ENCODE measurements at regions not wholly inside any gene's neighbourhood (a gene's known extent, or its start where the extent isn't known, plus 50 kb on each side); places are given as distances from the start of the nearest gene placed in this dataset.
A peak's percentile ranks its signal among the peaks of the same experiment; 100 is the strongest.

DNA sequence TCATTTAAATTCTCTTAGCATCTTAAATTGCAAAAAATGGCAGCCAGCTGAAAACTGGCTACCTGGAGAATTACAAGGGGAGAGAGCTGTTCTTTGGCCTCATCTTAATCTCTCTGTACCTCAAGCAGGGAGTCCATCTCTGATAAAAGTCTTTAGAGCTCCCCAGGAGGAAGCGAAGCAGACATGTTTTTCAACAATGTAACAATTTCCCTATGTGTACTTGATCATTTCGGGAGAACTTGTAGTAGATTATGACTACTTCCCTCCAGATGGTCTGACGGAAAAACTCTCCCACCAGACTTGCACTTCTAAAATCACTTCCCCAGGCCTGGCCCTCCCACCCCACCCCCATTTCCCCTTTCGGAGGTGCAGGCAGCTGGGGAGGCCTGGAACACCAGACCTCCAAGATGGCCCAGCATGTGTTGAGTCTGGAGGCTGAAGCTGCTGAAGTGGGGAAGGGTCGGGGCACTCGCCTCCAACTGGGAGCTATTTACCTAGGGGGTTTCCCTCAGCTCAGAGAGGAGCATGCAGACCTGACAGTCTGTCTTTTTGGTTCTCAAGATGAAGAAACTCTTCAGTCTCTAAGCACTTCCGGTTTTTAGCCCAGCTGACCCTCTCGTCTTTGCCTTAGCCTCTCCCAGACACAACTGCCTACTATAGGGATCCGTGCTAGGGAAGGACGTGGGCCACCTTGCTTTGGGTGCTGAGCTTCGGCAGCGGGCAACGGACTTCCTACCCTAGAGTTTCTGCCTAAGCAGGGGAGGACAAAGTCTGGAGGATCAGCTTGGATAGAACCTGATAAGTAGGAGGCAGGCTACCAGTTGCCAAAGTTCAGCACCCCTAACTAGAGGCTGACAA is 164.0 kb upstream of the TBL1XR1 start:
- TF ChIP-seq ZNF565 (CRISPR knock-in tag; conservative IDR thresholded peaks at IDR 0.05; ENCODE audit: low read depth) = no peak
- TF ChIP-seq SNAI2 (CRISPR knock-in tag; IDR thresholded peaks at IDR 0.05) = peak; percentile 21; the same call in 1 of the 2 replicates
- ATAC-seq = no peak

DNA sequence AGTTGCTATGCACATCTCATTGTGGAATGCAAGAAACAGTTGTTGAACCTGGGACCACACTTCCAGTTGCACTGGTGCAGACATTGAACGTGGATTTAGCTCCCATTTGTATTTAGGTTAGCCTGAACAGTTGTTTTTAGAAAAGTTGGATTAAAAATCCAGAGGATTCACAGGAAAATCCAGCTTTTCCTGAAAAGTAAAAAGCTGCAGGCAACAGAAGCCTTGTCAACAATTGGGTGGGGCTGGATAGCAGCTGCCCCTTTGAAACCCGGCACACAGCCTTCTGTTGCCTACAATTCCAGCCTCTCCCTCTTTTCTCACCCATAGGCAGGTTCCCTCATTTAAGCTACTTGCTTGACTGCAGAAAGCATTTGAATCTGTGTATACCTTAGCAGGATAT is 165.3 kb upstream of the TBL1XR1 start:
- ATAC-seq = no peak
- TF ChIP-seq ZC3H10 (CRISPR knock-in tag; IDR thresholded peaks at IDR 0.05) (no peak), RARB (CRISPR knock-in tag; IDR thresholded peaks at IDR 0.05) (no peak), GLIS3 (CRISPR knock-in tag; IDR thresholded peaks at IDR 0.05) (no peak), ZFP3 (CRISPR knock-in tag; IDR thresholded peaks at IDR 0.05) (no peak), BACH2 (CRISPR knock-in tag; IDR thresholded peaks at IDR 0.05; ENCODE audit: borderline replicate concordance) (no peak), ZNF70 (CRISPR knock-in tag; IDR thresholded peaks at IDR 0.05) (no peak), CSDC2 (CRISPR knock-in tag; IDR thresholded peaks at IDR 0.05) (no peak), ISL1 (CRISPR knock-in tag; IDR thresholded peaks at IDR 0.05) (no peak), OSR1 (CRISPR knock-in tag; IDR thresholded peaks at IDR 0.05) (no peak), PPARA (CRISPR knock-in tag; IDR thresholded peaks at IDR 0.05; ENCODE audit: borderline replicate concordance) (no peak), TOX (CRISPR knock-in tag; IDR thresholded peaks at IDR 0.05; ENCODE audit: borderline replicate concordance) (no peak), ARNTL (CRISPR knock-in tag; IDR thresholded peaks at IDR 0.05; ENCODE audit: borderline replicate concordance, low read depth) (no peak), ZNF8 (CRISPR knock-in tag; IDR thresholded peaks at IDR 0.05) (no peak), SNAI2 (CRISPR knock-in tag; IDR thresholded peaks at IDR 0.05) (no peak), ESRRG (CRISPR knock-in tag; IDR thresholded peaks at IDR 0.05) (no peak), ZFP30 (CRISPR knock-in tag; IDR thresholded peaks at IDR 0.05) (no peak)
- TF ChIP-seq, protein P1, sequence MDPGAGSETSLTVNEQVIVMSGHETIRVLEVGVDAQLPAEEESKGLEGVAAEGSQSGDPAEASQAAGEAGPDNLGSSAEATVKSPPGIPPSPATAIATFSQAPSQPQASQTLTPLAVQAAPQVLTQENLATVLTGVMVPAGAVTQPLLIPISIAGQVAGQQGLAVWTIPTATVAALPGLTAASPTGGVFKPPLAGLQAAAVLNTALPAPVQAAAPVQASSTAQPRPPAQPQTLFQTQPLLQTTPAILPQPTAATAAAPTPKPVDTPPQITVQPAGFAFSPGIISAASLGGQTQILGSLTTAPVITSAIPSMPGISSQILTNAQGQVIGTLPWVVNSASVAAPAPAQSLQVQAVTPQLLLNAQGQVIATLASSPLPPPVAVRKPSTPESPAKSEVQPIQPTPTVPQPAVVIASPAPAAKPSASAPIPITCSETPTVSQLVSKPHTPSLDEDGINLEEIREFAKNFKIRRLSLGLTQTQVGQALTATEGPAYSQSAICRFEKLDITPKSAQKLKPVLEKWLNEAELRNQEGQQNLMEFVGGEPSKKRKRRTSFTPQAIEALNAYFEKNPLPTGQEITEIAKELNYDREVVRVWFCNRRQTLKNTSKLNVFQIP (CRISPR knock-in tag; IDR thresholded peaks at IDR 0.05; ENCODE audit: borderline replicate concordance, low read depth) = no peak
- TF ChIP-seq, protein P2, sequence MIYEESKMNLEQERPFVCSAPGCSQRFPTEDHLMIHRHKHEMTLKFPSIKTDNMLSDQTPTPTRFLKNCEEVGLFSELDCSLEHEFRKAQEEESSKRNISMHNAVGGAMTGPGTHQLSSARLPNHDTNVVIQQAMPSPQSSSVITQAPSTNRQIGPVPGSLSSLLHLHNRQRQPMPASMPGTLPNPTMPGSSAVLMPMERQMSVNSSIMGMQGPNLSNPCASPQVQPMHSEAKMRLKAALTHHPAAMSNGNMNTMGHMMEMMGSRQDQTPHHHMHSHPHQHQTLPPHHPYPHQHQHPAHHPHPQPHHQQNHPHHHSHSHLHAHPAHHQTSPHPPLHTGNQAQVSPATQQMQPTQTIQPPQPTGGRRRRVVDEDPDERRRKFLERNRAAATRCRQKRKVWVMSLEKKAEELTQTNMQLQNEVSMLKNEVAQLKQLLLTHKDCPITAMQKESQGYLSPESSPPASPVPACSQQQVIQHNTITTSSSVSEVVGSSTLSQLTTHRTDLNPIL (CRISPR knock-in tag; IDR thresholded peaks at IDR 0.05; ENCODE audit: low read depth) = no peak
- TF ChIP-seq, protein P3, sequence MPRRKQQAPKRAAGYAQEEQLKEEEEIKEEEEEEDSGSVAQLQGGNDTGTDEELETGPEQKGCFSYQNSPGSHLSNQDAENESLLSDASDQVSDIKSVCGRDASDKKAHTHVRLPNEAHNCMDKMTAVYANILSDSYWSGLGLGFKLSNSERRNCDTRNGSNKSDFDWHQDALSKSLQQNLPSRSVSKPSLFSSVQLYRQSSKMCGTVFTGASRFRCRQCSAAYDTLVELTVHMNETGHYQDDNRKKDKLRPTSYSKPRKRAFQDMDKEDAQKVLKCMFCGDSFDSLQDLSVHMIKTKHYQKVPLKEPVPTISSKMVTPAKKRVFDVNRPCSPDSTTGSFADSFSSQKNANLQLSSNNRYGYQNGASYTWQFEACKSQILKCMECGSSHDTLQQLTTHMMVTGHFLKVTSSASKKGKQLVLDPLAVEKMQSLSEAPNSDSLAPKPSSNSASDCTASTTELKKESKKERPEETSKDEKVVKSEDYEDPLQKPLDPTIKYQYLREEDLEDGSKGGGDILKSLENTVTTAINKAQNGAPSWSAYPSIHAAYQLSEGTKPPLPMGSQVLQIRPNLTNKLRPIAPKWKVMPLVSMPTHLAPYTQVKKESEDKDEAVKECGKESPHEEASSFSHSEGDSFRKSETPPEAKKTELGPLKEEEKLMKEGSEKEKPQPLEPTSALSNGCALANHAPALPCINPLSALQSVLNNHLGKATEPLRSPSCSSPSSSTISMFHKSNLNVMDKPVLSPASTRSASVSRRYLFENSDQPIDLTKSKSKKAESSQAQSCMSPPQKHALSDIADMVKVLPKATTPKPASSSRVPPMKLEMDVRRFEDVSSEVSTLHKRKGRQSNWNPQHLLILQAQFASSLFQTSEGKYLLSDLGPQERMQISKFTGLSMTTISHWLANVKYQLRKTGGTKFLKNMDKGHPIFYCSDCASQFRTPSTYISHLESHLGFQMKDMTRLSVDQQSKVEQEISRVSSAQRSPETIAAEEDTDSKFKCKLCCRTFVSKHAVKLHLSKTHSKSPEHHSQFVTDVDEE (CRISPR knock-in tag; IDR thresholded peaks at IDR 0.05) = no peak
- TF ChIP-seq, protein P4, sequence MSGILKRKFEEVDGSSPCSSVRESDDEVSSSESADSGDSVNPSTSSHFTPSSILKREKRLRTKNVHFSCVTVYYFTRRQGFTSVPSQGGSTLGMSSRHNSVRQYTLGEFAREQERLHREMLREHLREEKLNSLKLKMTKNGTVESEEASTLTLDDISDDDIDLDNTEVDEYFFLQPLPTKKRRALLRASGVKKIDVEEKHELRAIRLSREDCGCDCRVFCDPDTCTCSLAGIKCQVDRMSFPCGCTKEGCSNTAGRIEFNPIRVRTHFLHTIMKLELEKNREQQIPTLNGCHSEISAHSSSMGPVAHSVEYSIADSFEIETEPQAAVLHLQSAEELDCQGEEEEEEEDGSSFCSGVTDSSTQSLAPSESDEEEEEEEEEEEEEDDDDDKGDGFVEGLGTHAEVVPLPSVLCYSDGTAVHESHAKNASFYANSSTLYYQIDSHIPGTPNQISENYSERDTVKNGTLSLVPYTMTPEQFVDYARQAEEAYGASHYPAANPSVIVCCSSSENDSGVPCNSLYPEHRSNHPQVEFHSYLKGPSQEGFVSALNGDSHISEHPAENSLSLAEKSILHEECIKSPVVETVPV (CRISPR knock-in tag; IDR thresholded peaks at IDR 0.05) = no peak

DNA sequence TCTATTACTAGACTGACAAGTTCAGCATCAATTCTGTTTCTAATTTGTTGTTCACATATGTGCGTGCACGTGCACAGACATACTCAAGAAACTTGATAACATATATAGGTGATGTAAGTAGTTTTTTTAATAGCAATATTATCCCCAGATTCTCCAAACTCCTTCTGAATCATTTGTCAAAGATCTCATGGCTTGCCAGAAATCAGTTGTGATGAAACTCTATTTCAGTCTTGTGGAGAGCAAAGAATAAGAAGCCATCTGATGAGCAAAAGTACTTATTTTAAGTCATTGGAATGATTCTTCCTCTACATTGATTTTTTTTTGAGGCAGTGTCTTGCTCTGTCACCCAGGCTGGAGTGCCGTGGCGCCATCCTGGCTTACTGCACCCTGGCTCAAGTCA is 167.0 kb upstream of the TBL1XR1 start:
- no peak for ATAC-seq
- TF ChIP-seq ESRRG (CRISPR knock-in tag; IDR thresholded peaks at IDR 0.05) (no peak), ZNF565 (CRISPR knock-in tag; conservative IDR thresholded peaks at IDR 0.05; ENCODE audit: low read depth) (no peak), PPARA (CRISPR knock-in tag; IDR thresholded peaks at IDR 0.05; ENCODE audit: borderline replicate concordance) (no peak), ZNF70 (CRISPR knock-in tag; IDR thresholded peaks at IDR 0.05) (no peak), ZFP30 (CRISPR knock-in tag; IDR thresholded peaks at IDR 0.05) (no peak)
- TF ChIP-seq, protein P1 (CRISPR knock-in tag; IDR thresholded peaks at IDR 0.05; ENCODE audit: borderline replicate concordance, low read depth) = no peak
- TF ChIP-seq, protein P5, sequence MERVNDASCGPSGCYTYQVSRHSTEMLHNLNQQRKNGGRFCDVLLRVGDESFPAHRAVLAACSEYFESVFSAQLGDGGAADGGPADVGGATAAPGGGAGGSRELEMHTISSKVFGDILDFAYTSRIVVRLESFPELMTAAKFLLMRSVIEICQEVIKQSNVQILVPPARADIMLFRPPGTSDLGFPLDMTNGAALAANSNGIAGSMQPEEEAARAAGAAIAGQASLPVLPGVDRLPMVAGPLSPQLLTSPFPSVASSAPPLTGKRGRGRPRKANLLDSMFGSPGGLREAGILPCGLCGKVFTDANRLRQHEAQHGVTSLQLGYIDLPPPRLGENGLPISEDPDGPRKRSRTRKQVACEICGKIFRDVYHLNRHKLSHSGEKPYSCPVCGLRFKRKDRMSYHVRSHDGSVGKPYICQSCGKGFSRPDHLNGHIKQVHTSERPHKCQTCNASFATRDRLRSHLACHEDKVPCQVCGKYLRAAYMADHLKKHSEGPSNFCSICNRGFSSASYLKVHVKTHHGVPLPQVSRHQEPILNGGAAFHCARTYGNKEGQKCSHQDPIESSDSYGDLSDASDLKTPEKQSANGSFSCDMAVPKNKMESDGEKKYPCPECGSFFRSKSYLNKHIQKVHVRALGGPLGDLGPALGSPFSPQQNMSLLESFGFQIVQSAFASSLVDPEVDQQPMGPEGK (CRISPR knock-in tag; IDR thresholded peaks at IDR 0.05; ENCODE audit: borderline replicate concordance) = no peak
- TF ChIP-seq, protein P3 (CRISPR knock-in tag; IDR thresholded peaks at IDR 0.05) = no peak

Measured in SK-N-SH treated with all-trans-retinoic acid at 6 μM for 48 hours (cell line).